A673 (cell line): ENCODE measurements at regions not wholly inside any gene's neighbourhood (a gene's known extent, or its start where the extent isn't known, plus 50 kb on each side); places are given as distances from the start of the nearest gene placed in this dataset.

Experiments
- EZH2 ChIP-seq: fragments of 200-600 bp; sonication (generic); IDR thresholded peaks from 2 replicates; pipeline ENCODE4 v1.6.1; 2017; ENCODE audit warnings: borderline replicate concordance, low read depth, mild to moderate bottlenecking, mixed read lengths, antibody characterized with exemption, low read length; ENCODE audit not compliant: poor library complexity, severe bottlenecking
- TF ChIP-seq, protein P1 (sequence below): fragments of 300-800, 200-600 bp; sonication (generic); conservative IDR thresholded peaks from 2 replicates; pipeline ENCODE4 v1.5.1; 2017; ENCODE audit warnings: low read depth, mild to moderate bottlenecking, antibody characterized with exemption, low read length, moderate library complexity, mixed read lengths

DNA sequence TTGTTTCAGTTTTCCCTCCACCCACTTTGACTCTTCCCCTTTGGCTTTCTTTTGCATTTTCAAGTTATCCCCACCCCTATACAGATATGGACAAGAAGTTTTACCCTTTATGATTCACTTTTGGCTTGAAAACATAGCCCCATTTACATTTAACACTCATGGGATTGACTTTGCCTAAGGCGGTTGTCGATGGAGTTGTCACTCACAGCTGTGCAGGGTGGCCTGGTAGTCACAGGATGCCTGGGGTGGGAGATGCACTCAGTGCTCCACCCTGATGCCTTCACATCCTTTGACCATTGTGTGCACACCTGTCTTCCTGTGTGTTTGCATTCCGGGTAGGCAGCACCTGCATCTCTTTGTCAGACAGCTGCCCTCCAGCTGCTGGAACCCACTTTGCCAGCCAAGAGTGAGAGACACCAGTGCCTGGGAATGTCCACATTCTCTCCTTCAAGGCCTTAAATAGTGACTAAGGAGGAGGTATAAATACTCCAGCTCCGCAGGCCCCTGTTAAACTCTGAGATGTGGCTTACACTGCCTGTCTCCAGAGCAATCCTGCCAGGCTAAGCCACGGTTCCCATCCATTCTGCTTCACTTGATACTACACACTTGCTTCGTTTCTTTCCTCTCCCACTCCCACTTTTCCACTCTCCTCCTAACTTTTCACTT is 191.5 kb upstream of the SLC24A5 start:
- TF ChIP-seq, protein P1, sequence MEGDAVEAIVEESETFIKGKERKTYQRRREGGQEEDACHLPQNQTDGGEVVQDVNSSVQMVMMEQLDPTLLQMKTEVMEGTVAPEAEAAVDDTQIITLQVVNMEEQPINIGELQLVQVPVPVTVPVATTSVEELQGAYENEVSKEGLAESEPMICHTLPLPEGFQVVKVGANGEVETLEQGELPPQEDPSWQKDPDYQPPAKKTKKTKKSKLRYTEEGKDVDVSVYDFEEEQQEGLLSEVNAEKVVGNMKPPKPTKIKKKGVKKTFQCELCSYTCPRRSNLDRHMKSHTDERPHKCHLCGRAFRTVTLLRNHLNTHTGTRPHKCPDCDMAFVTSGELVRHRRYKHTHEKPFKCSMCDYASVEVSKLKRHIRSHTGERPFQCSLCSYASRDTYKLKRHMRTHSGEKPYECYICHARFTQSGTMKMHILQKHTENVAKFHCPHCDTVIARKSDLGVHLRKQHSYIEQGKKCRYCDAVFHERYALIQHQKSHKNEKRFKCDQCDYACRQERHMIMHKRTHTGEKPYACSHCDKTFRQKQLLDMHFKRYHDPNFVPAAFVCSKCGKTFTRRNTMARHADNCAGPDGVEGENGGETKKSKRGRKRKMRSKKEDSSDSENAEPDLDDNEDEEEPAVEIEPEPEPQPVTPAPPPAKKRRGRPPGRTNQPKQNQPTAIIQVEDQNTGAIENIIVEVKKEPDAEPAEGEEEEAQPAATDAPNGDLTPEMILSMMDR, result no peak
- TF ChIP-seq EZH2, result no peak
